Right lobe of liver (tissue), 4 donors: ENCODE measurements at regions not wholly inside any gene's neighbourhood (a gene's known extent, or its start where the extent isn't known, plus 50 kb on each side); places are given as distances from the start of the nearest gene placed in this dataset.

Source experiments
- CTCF ChIP-seq, 4 donors: fragments of 200-600 bp in 3 of 4; fragments of 450-650 bp in 1 of 4; IDR thresholded peaks; one replicate each; pipeline versions ENCODE4 v1.5.1 to v1.8.0; 2016 to 2022; ENCODE audit warnings: antibody characterized with exemption in 4 of 4, mild to moderate bottlenecking in 2 of 4
- POLR2A ChIP-seq: fragments of 450-650 bp; IDR thresholded peaks from one replicate; pipeline ENCODE4 v1.6.1; 2017; ENCODE audit warnings: antibody characterized with exemption, mild to moderate bottlenecking
- donor health status: DM: no; HTN: no; CAD: no.
- donor health status: DM: no; HTN: no; CAD: no.
- donor health status: DM: no; HTN: yes; CAD: no.

- no peak for TF ChIP-seq POLR2A
- no peak for TF ChIP-seq CTCF (IDR thresholded peaks at IDR 0.05)
Observed at GRCh38 chr2:179335732-179336131, 71.1 kb upstream of the SESTD1 start.
